ENCODE measurements at regions not wholly inside any gene's neighbourhood (a gene's known extent, or its start where the extent isn't known, plus 50 kb on each side); places are given as distances from the start of the nearest gene placed in this dataset.

DNA sequence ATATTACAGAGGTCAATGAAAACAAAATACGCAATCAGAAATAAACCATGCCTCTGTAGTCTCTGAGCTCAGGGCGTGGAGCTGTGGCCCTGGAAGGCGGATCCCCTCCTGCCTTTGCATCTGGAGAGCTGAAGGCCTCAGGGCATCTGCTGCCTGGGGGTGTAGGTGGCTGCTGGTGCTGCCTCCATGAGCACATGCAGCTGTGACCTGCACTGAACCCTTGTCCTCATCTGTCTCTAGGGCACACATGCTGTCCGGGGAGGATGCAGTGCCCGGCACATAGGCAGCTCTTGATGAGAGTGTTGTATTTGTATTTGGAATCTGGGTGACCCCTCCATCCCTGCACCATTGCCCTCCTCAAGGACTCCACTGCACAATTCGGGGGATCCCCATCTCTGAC is 185.7 kb downstream of the TEX29 start:
- ChIA-PET POLR2A (no interaction called here), CTCF (no interaction called here)
- no peaks in the 10 kb centered on the region for H3K36me3 ChIP-seq (ENCODE audit: control insufficient read depth in 2 of 2, extremely low read depth in 1 of 2, insufficient read depth in 1 of 2, low read length in 1 of 2)
- H3K27me3 Mint-ChIP-seq: peaks cover 20 to 28% of the 10 kb centered on the region in 2 donors
- 71% methylated on average over 3 of the region's 6 CpGs for WGBS (ENCODE audit: insufficient coverage)
- H3K4me1 Mint-ChIP-seq: no peaks in the 10 kb centered on the region
- H3K4me1 ChIP-seq (ENCODE audit: control insufficient read depth in 1 of 2, extremely low read depth in 1 of 2, insufficient read depth in 2 of 2, low read length in 2 of 2): no peaks in the 10 kb centered on the region
- H3K9me3 ChIP-seq: no peaks in the 10 kb centered on the region
- H3K27ac ChIP-seq (ENCODE audit: low read length): no peak overlapping the region
- ATAC-seq (replicated peaks in 1 of 4) (no peak), DNase-seq (no peak)
- no peak overlapping the region for H3K4me3 ChIP-seq (ENCODE audit: control insufficient read depth in 1 of 2, extremely low read depth in 1 of 2, low read length in 1 of 2)
- no peak overlapping the region for H3K4me3 Mint-ChIP-seq
- H3K27me3 ChIP-seq (replicated peaks in 1 of 2; ENCODE audit: control insufficient read depth in 2 of 2, extremely low read depth in 1 of 2, insufficient read depth in 2 of 2, low read length in 1 of 2): peaks cover 0 to 21% of the 10 kb centered on the region in 2 experiments
- no peaks in the 10 kb centered on the region for H3K36me3 Mint-ChIP-seq
- H3K27ac Mint-ChIP-seq: no peak overlapping the region
- peaks cover 4 to 5% (median 5%) of the 10 kb centered on the region in 3 donors for H3K9me3 Mint-ChIP-seq

DNA sequence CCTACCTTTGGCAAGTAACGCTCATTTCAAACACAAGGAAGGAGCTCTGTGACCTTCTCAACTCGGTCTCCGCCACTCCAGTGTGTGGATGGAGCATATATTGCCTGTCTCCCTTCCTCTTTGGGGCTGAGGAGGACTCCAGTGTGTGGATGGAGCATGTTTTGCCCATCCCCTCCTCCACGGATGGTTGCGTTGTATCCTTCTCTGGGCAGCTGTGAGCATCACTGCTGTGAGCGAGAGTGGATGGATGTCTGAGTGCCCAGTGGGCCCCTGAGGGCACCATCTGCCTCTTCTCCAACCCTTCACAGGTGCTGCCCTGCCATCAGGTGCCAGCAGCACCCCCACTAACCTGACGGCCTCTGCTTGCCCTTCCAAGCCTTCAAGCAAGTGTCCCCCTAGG is 186.2 kb downstream of the TEX29 start:
- DNase-seq: no peak
- WGBS (ENCODE audit: insufficient coverage): 91% methylated on average over 4 of the region's 7 CpGs
- H3K4me1 ChIP-seq (ENCODE audit: control insufficient read depth in 1 of 2, extremely low read depth in 1 of 2, insufficient read depth in 2 of 2, low read length in 2 of 2): no peaks in the 10 kb centered on the region
- Mint-ChIP-seq H3K4me1 (no peaks in the 10 kb centered on the region), H3K27ac (no peak overlapping the region), H3K4me3 (no peak overlapping the region), H3K9me3 (peaks cover 4 to 5% (median 5%) of the 10 kb centered on the region in 3 donors), H3K36me3 (no peaks in the 10 kb centered on the region), H3K27me3 (peaks cover 24 to 28% of the 10 kb centered on the region in 2 donors)
- POLR2A ChIA-PET: no interaction called here
- H3K4me3 ChIP-seq (ENCODE audit: control insufficient read depth in 1 of 2, extremely low read depth in 1 of 2, low read length in 1 of 2): no peak overlapping the region
- no peaks in the 10 kb centered on the region for H3K9me3 ChIP-seq
- no peak for ATAC-seq (replicated peaks in 1 of 4)
- CTCF ChIA-PET: no interaction called here
- no peak overlapping the region for H3K27ac ChIP-seq (ENCODE audit: low read length)
- H3K27me3 ChIP-seq (replicated peaks in 1 of 2; ENCODE audit: control insufficient read depth in 2 of 2, extremely low read depth in 1 of 2, insufficient read depth in 2 of 2, low read length in 1 of 2): peaks cover 0 to 24% of the 10 kb centered on the region in 2 experiments
- H3K36me3 ChIP-seq (ENCODE audit: control insufficient read depth in 2 of 2, extremely low read depth in 1 of 2, insufficient read depth in 1 of 2, low read length in 1 of 2): no peaks in the 10 kb centered on the region

DNA sequence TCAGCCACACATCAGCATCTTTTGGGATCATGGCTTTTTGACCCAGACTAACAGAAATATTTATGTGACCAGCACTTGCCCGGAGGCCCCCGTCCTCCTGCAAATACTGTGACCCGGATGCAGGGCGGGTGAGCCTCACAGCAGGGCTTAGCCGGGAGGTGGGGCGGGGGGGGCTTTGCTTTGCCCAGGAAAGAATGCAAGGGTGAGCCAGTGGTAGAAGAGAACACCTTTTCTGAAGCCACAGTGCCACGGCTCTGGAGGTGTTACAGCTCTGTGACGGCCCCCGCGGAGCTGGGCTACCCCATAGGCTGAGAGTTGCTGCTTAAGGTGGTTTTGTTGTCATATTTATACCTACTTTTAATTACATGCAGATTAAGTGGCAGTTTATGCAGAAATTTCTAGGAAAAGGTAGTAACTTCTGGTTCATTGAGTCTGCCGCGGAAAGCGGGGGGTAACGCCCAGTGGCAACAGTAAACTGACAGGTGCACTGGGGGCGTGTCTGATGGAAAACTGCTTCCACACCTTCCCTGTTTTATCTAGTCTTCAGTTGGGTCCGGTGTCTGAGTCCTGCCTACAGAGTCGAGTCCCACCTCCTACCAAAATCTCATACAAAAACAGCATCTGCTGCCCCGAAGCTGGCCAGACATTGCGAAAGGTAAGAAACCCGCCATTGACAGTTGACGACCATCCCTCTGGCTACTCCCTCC is 187.9 kb downstream of the TEX29 start:
- CTCF ChIA-PET: no interaction called here
- H3K27me3 Mint-ChIP-seq: peaks cover 14 to 23% of the 10 kb centered on the region in 2 donors
- ATAC-seq (replicated peaks in 1 of 4) (no peak), DNase-seq (peak in 1 of 35 experiments; percentile 1)
- H3K27ac Mint-ChIP-seq: no peak overlapping the region
- WGBS (ENCODE audit: insufficient coverage): 88% methylated on average over 17 of the region's 21 CpGs
- no peaks in the 10 kb centered on the region for H3K36me3 Mint-ChIP-seq
- H3K4me1 Mint-ChIP-seq: no peaks in the 10 kb centered on the region
- Histone ChIP-seq H3K27ac (ENCODE audit: low read length) (no peak overlapping the region), H3K4me1 (ENCODE audit: control insufficient read depth in 1 of 2, extremely low read depth in 1 of 2, insufficient read depth in 2 of 2, low read length in 2 of 2) (no peaks in the 10 kb centered on the region), H3K4me3 (ENCODE audit: control insufficient read depth in 1 of 2, extremely low read depth in 1 of 2, low read length in 1 of 2) (no peak overlapping the region), H3K27me3 (replicated peaks in 1 of 2; ENCODE audit: control insufficient read depth in 2 of 2, extremely low read depth in 1 of 2, insufficient read depth in 2 of 2, low read length in 1 of 2) (peaks cover 0 to 25% of the 10 kb centered on the region in 2 experiments), H3K36me3 (ENCODE audit: control insufficient read depth in 2 of 2, extremely low read depth in 1 of 2, insufficient read depth in 1 of 2, low read length in 1 of 2) (no peaks in the 10 kb centered on the region), H3K9me3 (no peaks in the 10 kb centered on the region)
- POLR2A ChIA-PET: no interaction called here
- no peak overlapping the region for H3K4me3 Mint-ChIP-seq
- H3K9me3 Mint-ChIP-seq: no peaks in the 10 kb centered on the region

- Histone ChIP-seq H3K27ac (ENCODE audit: low read length) (no peak overlapping the region), H3K36me3 (ENCODE audit: control insufficient read depth in 2 of 2, extremely low read depth in 1 of 2, insufficient read depth in 1 of 2, low read length in 1 of 2) (no peaks in the 10 kb centered on the region), H3K4me1 (ENCODE audit: control insufficient read depth in 1 of 2, extremely low read depth in 1 of 2, insufficient read depth in 2 of 2, low read length in 2 of 2) (no peaks in the 10 kb centered on the region), H3K27me3 (replicated peaks in 1 of 2; ENCODE audit: control insufficient read depth in 2 of 2, extremely low read depth in 1 of 2, insufficient read depth in 2 of 2, low read length in 1 of 2) (peaks cover 0 to 24% of the 10 kb centered on the region in 2 experiments), H3K9me3 (no peaks in the 10 kb centered on the region), H3K4me3 (ENCODE audit: control insufficient read depth in 1 of 2, extremely low read depth in 1 of 2, low read length in 1 of 2) (no peak overlapping the region)
- ATAC-seq (replicated peaks in 1 of 4) (no peak), DNase-seq (peak in 1 of 35 experiments; percentile 1)
- Mint-ChIP-seq H3K4me1 (no peaks in the 10 kb centered on the region), H3K27me3 (peaks cover 10 to 17% of the 10 kb centered on the region in 2 donors), H3K4me3 (no peak overlapping the region), H3K36me3 (no peaks in the 10 kb centered on the region), H3K27ac (no peak overlapping the region), H3K9me3 (no peaks in the 10 kb centered on the region)
- CTCF ChIA-PET: no interaction called here
- WGBS (ENCODE audit: insufficient coverage): 88% methylated on average over 22 of the region's 24 CpGs
- POLR2A ChIA-PET: no interaction called here
These were observed 188.6 kb downstream of the TEX29 start for GRCh38 chr13:111508902-111509509.

DNA sequence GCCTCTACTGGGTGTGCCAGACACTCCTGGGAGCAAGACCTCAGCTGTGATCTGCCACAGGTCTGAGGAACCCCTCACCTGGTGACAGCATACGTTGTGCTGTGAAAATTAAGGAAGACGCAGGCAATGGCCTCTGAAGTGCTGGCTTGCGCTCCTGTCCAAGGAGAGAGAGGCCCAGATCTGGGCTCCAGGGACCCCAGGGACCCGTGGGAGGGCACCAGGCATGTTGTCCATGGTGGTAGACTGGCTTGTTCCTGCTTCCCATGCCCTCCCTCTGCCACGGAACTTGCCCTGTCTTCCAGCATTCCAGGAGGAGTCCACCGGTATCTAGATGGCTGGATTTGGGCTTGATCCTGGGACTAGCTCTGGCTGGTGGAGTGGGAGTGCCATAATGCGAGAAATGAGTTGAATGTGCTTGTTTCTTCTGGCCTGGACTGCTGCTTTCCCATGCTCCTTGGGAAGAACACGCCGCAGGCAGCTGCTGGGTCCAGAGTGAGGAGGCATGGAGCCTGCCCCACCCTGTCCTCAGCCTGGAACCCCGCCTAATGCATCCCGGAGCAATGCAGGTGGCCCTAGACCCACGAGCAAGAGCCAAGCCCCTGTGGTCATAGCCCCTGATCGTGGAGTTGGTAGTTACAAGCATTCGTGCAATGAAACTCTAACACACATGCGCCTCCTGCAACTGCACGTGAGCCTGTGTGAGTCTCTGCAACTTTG is 190.2 kb downstream of the TEX29 start:
- H3K27me3 Mint-ChIP-seq: peaks cover 12 to 15% of the 10 kb centered on the region in 2 donors
- no peak for DNase-seq
- no peak for ATAC-seq (replicated peaks in 1 of 4)
- ChIA-PET CTCF (no interaction called here), POLR2A (no interaction called here)
- H3K27ac Mint-ChIP-seq: no peak overlapping the region
- H3K36me3 ChIP-seq (ENCODE audit: control insufficient read depth in 2 of 2, extremely low read depth in 1 of 2, insufficient read depth in 1 of 2, low read length in 1 of 2): no peaks in the 10 kb centered on the region
- H3K27me3 ChIP-seq (replicated peaks in 1 of 2; ENCODE audit: control insufficient read depth in 2 of 2, extremely low read depth in 1 of 2, insufficient read depth in 2 of 2, low read length in 1 of 2): peaks cover 0 to 20% of the 10 kb centered on the region in 2 experiments
- no peaks in the 10 kb centered on the region for H3K4me1 Mint-ChIP-seq
- no peak overlapping the region for H3K27ac ChIP-seq (ENCODE audit: low read length)
- H3K36me3 Mint-ChIP-seq: no peaks in the 10 kb centered on the region
- no peaks in the 10 kb centered on the region for H3K9me3 Mint-ChIP-seq
- H3K9me3 ChIP-seq: no peaks in the 10 kb centered on the region
- no peaks in the 10 kb centered on the region for H3K4me1 ChIP-seq (ENCODE audit: control insufficient read depth in 1 of 2, extremely low read depth in 1 of 2, insufficient read depth in 2 of 2, low read length in 2 of 2)
- H3K4me3 ChIP-seq (ENCODE audit: control insufficient read depth in 1 of 2, extremely low read depth in 1 of 2, low read length in 1 of 2): no peak overlapping the region
- WGBS (ENCODE audit: insufficient coverage): 63% methylated on average over 11 of the region's 16 CpGs
- H3K4me3 Mint-ChIP-seq: no peak overlapping the region

- Mint-ChIP-seq H3K27me3 (peaks cover 12 to 15% of the 10 kb centered on the region in 2 donors), H3K36me3 (no peaks in the 10 kb centered on the region), H3K27ac (no peak overlapping the region), H3K4me3 (no peak overlapping the region), H3K4me1 (no peaks in the 10 kb centered on the region), H3K9me3 (no peaks in the 10 kb centered on the region)
- no peak overlapping the region for H3K27ac ChIP-seq (ENCODE audit: low read length)
- ChIA-PET POLR2A (no interaction called here), CTCF (no interaction called here)
- no CpG with 5 or more reads among the region's 3 CpGs for WGBS (ENCODE audit: insufficient coverage)
- no peaks in the 10 kb centered on the region for H3K9me3 ChIP-seq
- H3K27me3 ChIP-seq (replicated peaks in 1 of 2; ENCODE audit: control insufficient read depth in 2 of 2, extremely low read depth in 1 of 2, insufficient read depth in 2 of 2, low read length in 1 of 2): peaks cover 0 to 20% of the 10 kb centered on the region in 2 experiments
- no peak overlapping the region for H3K4me3 ChIP-seq (ENCODE audit: control insufficient read depth in 1 of 2, extremely low read depth in 1 of 2, low read length in 1 of 2)
- DNase-seq (no peak), ATAC-seq (replicated peaks in 1 of 4) (no peak)
- H3K36me3 ChIP-seq (ENCODE audit: control insufficient read depth in 2 of 2, extremely low read depth in 1 of 2, insufficient read depth in 1 of 2, low read length in 1 of 2): no peaks in the 10 kb centered on the region
- H3K4me1 ChIP-seq (ENCODE audit: control insufficient read depth in 1 of 2, extremely low read depth in 1 of 2, insufficient read depth in 2 of 2, low read length in 2 of 2): no peaks in the 10 kb centered on the region
These were observed 190.8 kb downstream of the TEX29 start for GRCh38 chr13:111511219-111511732.
